ENCODE measurements at regions not wholly inside any gene's neighbourhood (a gene's known extent, or its start where the extent isn't known, plus 50 kb on each side); places are given as distances from the start of the nearest gene placed in this dataset.

DNA sequence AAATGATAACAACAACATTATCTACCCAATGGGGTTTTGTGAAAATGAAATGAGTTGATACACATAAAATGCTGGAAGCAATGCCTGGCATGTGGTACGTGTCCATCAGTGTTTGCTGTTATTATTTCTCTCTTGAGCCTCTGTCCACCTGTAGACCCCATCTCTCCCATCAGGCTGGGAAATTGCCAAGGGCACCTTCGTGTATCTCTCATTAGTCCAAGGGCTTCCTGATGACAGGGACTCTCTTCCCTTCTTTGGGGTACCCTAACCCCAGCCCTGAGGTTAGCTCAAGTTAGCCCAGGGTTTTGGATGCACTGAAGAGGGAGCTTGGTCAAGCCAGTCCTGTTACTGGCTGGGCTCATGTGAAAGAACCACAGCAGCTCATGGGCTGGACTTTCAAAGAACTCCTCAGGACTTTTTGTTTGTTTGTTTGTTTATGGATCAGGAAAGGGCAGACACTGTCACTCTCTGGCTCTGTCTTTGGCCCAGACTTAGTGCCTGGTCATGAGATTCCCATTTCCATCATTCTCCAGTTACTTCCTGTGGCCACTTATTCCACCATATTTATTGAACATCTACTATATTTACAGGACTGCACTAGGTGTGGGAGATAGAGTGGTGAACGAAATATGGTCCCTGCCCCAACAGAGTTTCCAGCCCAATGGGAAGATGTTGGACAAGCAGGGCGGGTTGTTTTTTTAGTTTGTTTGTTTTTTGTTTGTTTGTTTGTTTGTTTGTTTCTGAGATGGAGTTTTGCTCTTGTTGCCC, 57.4 kb downstream of the NAV1 start:
- TF ChIP-seq, protein P1, sequence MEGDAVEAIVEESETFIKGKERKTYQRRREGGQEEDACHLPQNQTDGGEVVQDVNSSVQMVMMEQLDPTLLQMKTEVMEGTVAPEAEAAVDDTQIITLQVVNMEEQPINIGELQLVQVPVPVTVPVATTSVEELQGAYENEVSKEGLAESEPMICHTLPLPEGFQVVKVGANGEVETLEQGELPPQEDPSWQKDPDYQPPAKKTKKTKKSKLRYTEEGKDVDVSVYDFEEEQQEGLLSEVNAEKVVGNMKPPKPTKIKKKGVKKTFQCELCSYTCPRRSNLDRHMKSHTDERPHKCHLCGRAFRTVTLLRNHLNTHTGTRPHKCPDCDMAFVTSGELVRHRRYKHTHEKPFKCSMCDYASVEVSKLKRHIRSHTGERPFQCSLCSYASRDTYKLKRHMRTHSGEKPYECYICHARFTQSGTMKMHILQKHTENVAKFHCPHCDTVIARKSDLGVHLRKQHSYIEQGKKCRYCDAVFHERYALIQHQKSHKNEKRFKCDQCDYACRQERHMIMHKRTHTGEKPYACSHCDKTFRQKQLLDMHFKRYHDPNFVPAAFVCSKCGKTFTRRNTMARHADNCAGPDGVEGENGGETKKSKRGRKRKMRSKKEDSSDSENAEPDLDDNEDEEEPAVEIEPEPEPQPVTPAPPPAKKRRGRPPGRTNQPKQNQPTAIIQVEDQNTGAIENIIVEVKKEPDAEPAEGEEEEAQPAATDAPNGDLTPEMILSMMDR (IDR thresholded peaks at IDR 0.05) = no peak
- TF ChIP-seq POLR2AphosphoS5 (IDR thresholded peaks at IDR 0.05) = no peak
- TF ChIP-seq POLR2A (IDR thresholded peaks at IDR 0.05) = no peak
